IMR-90 (cell line): ENCODE measurements at regions not wholly inside any gene's neighbourhood (a gene's known extent, or its start where the extent isn't known, plus 50 kb on each side); places are given as distances from the start of the nearest gene placed in this dataset.
A peak's percentile ranks its signal among the peaks of the same experiment; 100 is the strongest.

Experiments
- ATAC-seq: fragments of 200-7000 bp; cut with Tn5 transposase; 2 replicates; pipeline ENCODE4 v1.9.1; 2020; ENCODE audit warnings: low read depth, mild to moderate bottlenecking, moderate library complexity
- BruUV-seq: library from RNA; stranded (reverse); fragments of 400-500 nt; replicated peaks from 2 replicates; lab custom pipeline; 2021; lab: Mats Ljungman, UMichigan
- CTCF ChIA-PET: fragments of 300-600 bp; formaldehyde crosslinking; extraction: SDS; loops from one replicate; lab custom pipeline; 2021; ENCODE audit warnings: antibody characterized with exemption; lab: Yijun Ruan, JAX
- POLR2A ChIA-PET: fragments of 300-600 bp; sonication (Branson Sonifier 250); formaldehyde crosslinking; loops from one replicate; lab custom pipeline; 2022; ENCODE audit warnings: antibody characterized with exemption; ENCODE audit not compliant: unreplicated experiment; lab: Charles Lee
- DNase-seq: peaks from one replicate; pipeline ENCODE4 v3.0.0; 2013
- H2AFZ ChIP-seq: replicated peaks from 2 replicates; pipeline ENCODE3; 2013; ENCODE audit warnings: low read length, mild to moderate bottlenecking; ENCODE audit not compliant: poor library complexity
- H2AK5ac ChIP-seq: 2 replicates; pipeline ENCODE4 v1.6.1; 2013; ENCODE audit warnings: low read depth, low read length, inconsistent platforms
- H2AK9ac ChIP-seq: replicated peaks from 2 replicates; pipeline ENCODE3; 2013; ENCODE audit warnings: mild to moderate bottlenecking, low read depth, low read length, moderate library complexity; ENCODE audit not compliant: poor library complexity
- H2BK120ac ChIP-seq: 2 replicates; pipeline ENCODE4 v1.6.1; 2013; ENCODE audit warnings: low read depth, low read length, inconsistent platforms
- H2BK15ac ChIP-seq: 3 replicates; pipeline ENCODE4 v1.6.1; 2013; ENCODE audit warnings: low read depth, low read length, inconsistent platforms
- H2BK20ac ChIP-seq: 2 replicates; pipeline ENCODE4 v1.6.1; 2013; ENCODE audit warnings: low read depth, mild to moderate bottlenecking, inconsistent platforms, low read length, moderate library complexity
- H2BK5ac ChIP-seq: 2 replicates; pipeline ENCODE4 v1.6.1; 2013; ENCODE audit warnings: mild to moderate bottlenecking, low read depth, low read length, inconsistent platforms; ENCODE audit not compliant: poor library complexity, severe bottlenecking
- H3K14ac ChIP-seq: replicated peaks from 2 replicates; pipeline ENCODE4 v1.6.1; 2013; ENCODE audit warnings: low read depth, low read length, inconsistent platforms
- H3K18ac ChIP-seq: 2 replicates; pipeline ENCODE4 v1.6.1; 2013; ENCODE audit warnings: low read depth, low read length, control low read depth
- H3K23ac ChIP-seq: 2 replicates; pipeline ENCODE4 v1.6.1; 2013; ENCODE audit warnings: low read depth, low read length, inconsistent platforms
- H3K27ac ChIP-seq: 2 replicates; pipeline ENCODE4 v1.5.1; 2013; ENCODE audit warnings: mild to moderate bottlenecking, control low read depth, low read length; ENCODE audit not compliant: insufficient read depth
- H3K27me3 ChIP-seq: 2 replicates; pipeline ENCODE4 v1.6.1; 2013; ENCODE audit warnings: low read length; ENCODE audit not compliant: control insufficient read depth, insufficient read depth
- H3K36me3 ChIP-seq: 2 replicates; pipeline ENCODE4 v1.6.1; 2013; ENCODE audit warnings: low read length, mixed read lengths; ENCODE audit not compliant: control insufficient read depth, insufficient read depth
- H3K4ac ChIP-seq: 2 replicates; pipeline ENCODE4 v1.6.1; 2013; ENCODE audit warnings: low read depth, low read length, inconsistent platforms
- H3K4me1 ChIP-seq: 2 replicates; pipeline ENCODE4 v1.6.1; 2013; ENCODE audit warnings: low read length, mixed read lengths; ENCODE audit not compliant: control insufficient read depth, insufficient read depth
- H3K4me2 ChIP-seq: 2 replicates; pipeline ENCODE4 v1.6.1; 2013; ENCODE audit warnings: low read depth, mild to moderate bottlenecking, control low read depth, low read length, moderate library complexity
- H3K4me3 ChIP-seq: 2 replicates; pipeline ENCODE4 v1.5.1; 2013; ENCODE audit warnings: low read depth, mild to moderate bottlenecking, control low read depth, low read length, moderate library complexity; ENCODE audit not compliant: insufficient read depth
- H3K56ac ChIP-seq: 2 replicates; pipeline ENCODE4 v1.6.1; 2013; ENCODE audit warnings: low read length, inconsistent platforms; ENCODE audit not compliant: insufficient read depth; ENCODE audit errors: extremely low read depth
- H3K79me1 ChIP-seq, 2 experiments: 2 replicates each; pipeline ENCODE4 v1.6.1; 2013; ENCODE audit warnings: low read length in 2 of 2, inconsistent platforms in 1 of 2, low read depth in 1 of 2
- H3K9ac ChIP-seq: 2 replicates; pipeline ENCODE4 v1.6.1; 2013; ENCODE audit warnings: low read depth, low read length, control low read depth
- H3K9me1 ChIP-seq: 2 replicates; pipeline ENCODE4 v1.6.1; 2013; ENCODE audit warnings: low read length, inconsistent platforms; ENCODE audit not compliant: insufficient read depth
- H3K9me3 ChIP-seq: 2 replicates; pipeline ENCODE4 v1.6.1; 2013; ENCODE audit warnings: low read length; ENCODE audit not compliant: control insufficient read depth, insufficient read depth
- H4K20me1 ChIP-seq: 2 replicates; pipeline ENCODE4 v1.6.1; 2013; ENCODE audit warnings: low read length, inconsistent platforms; ENCODE audit not compliant: insufficient read depth
- H4K5ac ChIP-seq: 2 replicates; pipeline ENCODE4 v1.6.1; 2013; ENCODE audit warnings: mild to moderate bottlenecking, low read depth, low read length, control low read depth
- H4K8ac ChIP-seq, 2 experiments: 2 replicates each; pipeline ENCODE4 v1.6.1; 2013; ENCODE audit warnings: low read depth in 2 of 2, low read length in 2 of 2, control low read depth in 1 of 2, inconsistent platforms in 1 of 2
- H4K91ac ChIP-seq: 2 replicates; pipeline ENCODE4 v1.6.1; 2013; ENCODE audit warnings: low read depth, low read length, inconsistent platforms; ENCODE audit not compliant: insufficient read depth
- BHLHE40 ChIP-seq: fragments of 150-350 bp; IDR thresholded peaks from 2 replicates; pipeline ENCODE4 v1.6.1; 2016; ENCODE audit warnings: mild to moderate bottlenecking, low read depth, low read length
- CEBPB ChIP-seq: IDR thresholded peaks from 2 replicates; pipeline ENCODE4 v1.6.1; 2012; ENCODE audit warnings: low read depth, low read length, improper control_type of control experiment
- CHD1 ChIP-seq: IDR thresholded peaks from 2 replicates; pipeline ENCODE4 v1.6.1; 2012; ENCODE audit warnings: low read depth, low read length, improper control_type of control experiment
- CTCF ChIP-seq: conservative IDR thresholded peaks from 2 replicates; pipeline ENCODE4 v1.5.1; 2012; ENCODE audit warnings: mild to moderate bottlenecking, low read depth, low read length, improper control_type of control experiment
- ELK1 ChIP-seq: fragments of 150-350 bp; IDR thresholded peaks from 2 replicates; pipeline ENCODE4 v1.6.1; 2016; ENCODE audit warnings: low read depth, mild to moderate bottlenecking, low read length, moderate library complexity, borderline replicate concordance
- FOS ChIP-seq: fragments of 150-350 bp; IDR thresholded peaks from 2 replicates; pipeline ENCODE4 v1.6.1; 2016; ENCODE audit warnings: low read depth, low read length
- MAFK ChIP-seq: IDR thresholded peaks from 2 replicates; pipeline ENCODE4 v1.6.1; 2012; ENCODE audit warnings: low read depth, low read length, improper control_type of control experiment
- MAZ ChIP-seq: IDR thresholded peaks from 2 replicates; pipeline ENCODE4 v1.6.1; 2012; ENCODE audit warnings: low read depth, mild to moderate bottlenecking, low read length, improper control_type of control experiment, moderate library complexity, borderline replicate concordance
- MXI1 ChIP-seq: IDR thresholded peaks from 2 replicates; pipeline ENCODE4 v1.6.1; 2012; ENCODE audit warnings: low read depth, mild to moderate bottlenecking, low read length, moderate library complexity, borderline replicate concordance
- NFE2L2 ChIP-seq: fragments of 150-350 bp; IDR thresholded peaks from 2 replicates; pipeline ENCODE4 v1.6.1; 2016; ENCODE audit warnings: low read depth, mild to moderate bottlenecking, low read length
- POLR2A ChIP-seq: IDR thresholded peaks from 2 replicates; pipeline ENCODE4 v1.6.1; 2012; ENCODE audit warnings: mild to moderate bottlenecking, low read depth, low read length
- RAD21 ChIP-seq: IDR thresholded peaks from 2 replicates; pipeline ENCODE4 v1.6.1; 2012; ENCODE audit warnings: low read length, improper control_type of control experiment
- RCOR1 ChIP-seq: IDR thresholded peaks from 2 replicates; pipeline ENCODE4 v1.6.1; 2012; ENCODE audit warnings: mild to moderate bottlenecking, low read length, improper control_type of control experiment; ENCODE audit not compliant: insufficient replicate concordance
- RFX5 ChIP-seq: IDR thresholded peaks from 2 replicates; pipeline ENCODE4 v1.8.0; 2012; ENCODE audit warnings: low read depth, mild to moderate bottlenecking, low read length, moderate library complexity
- USF2 ChIP-seq: fragments of 150-350 bp; IDR thresholded peaks from 2 replicates; pipeline ENCODE4 v1.6.1; 2017; ENCODE audit warnings: mild to moderate bottlenecking, antibody characterized with exemption, low read length, low read depth
- WGBS, 2 experiments: methylation state at CpG; one replicate each; pipeline versions ENCODE4 v1.1.5 to v1.1.7; 2013; ENCODE audit warnings: missing lambda C conversion rate in 2 of 2; ENCODE audit not compliant: insufficient read length in 1 of 2; ENCODE audit errors: extremely low coverage in 2 of 2; 5-methylcytosine and 5-hydroxymethylcytosine counted together
- dilution Hi-C: fragments of 300-500 bp; cut with HindIII; formaldehyde crosslinking; loops from one replicate; pipeline ENCODE4 v1.14.3; 2018; ENCODE audit warnings: low sequenced_read_pairs; ENCODE audit not compliant: unreplicated experiment
- in situ Hi-C: fragments of 300-500 bp; cut with MboI; formaldehyde crosslinking; loops from 3 replicates; pipeline ENCODE4 v1.14.3; 2019; ENCODE audit warnings: low sequenced_read_pairs, inconsistent platforms, mixed read lengths
- intact Hi-C: fragments of 100-400 bp; cut with micrococcal nuclease; formaldehyde crosslinking; loops from 2 replicates; pipeline ENCODE4 v1.10.0; 2022

GRCh38 chr6:105985098-105985815 lies 100.9 kb upstream of the PRDM1 start:
- POLR2A ChIA-PET, result no interaction called here
- in situ Hi-C loops, result loop anchor here (10.0 kb wide), 1 partner anchor 250 kb away; no protein-coding TSS in a partner anchor
- dilution Hi-C loops, result no loop called here
- TF ChIP-seq RAD21 (no peak), CTCF (no peak), RCOR1 (no peak), MAZ (no peak), CEBPB (no peak), MAFK (no peak), FOS (no peak), BHLHE40 (no peak), RFX5 (no peak), USF2 (no peak), NFE2L2 (no peak), POLR2A (no peak), ELK1 (no peak), MXI1 (no peak), CHD1 (no peak)

More at GRCh38 chr6:105985098-105985815, 100.9 kb upstream of the PRDM1 start:
- no CpG with 5 or more reads among the region's 5 CpGs for WGBS, 2 experiments
- Histone ChIP-seq H4K20me1 (no peaks in the 10 kb centered on the region), H2BK5ac (no peak overlapping the region), H3K56ac (no peak overlapping the region), H2BK120ac (peak overlapping the region; percentile 58; the same call in 1 of the 2 replicates), H3K4ac (peak overlapping the region; percentile 48; the same call in 1 of the 2 replicates), H3K27me3 (no peaks in the 10 kb centered on the region), H3K9ac (no peak overlapping the region), H2BK15ac (peak overlapping the region; percentile 3; the same call in 1 of the 3 replicates), H3K18ac (no peak overlapping the region), H3K27ac (no peak overlapping the region), H3K4me1 (peaks cover 4% of the 10 kb centered on the region; the same call in 1 of the 2 replicates), H3K23ac (peak overlapping the region; percentile 92; the same call in 1 of the 2 replicates), H3K36me3 (no peaks in the 10 kb centered on the region), H2AFZ (peak overlapping the region; percentile 90), H3K14ac (0 out of 2 replicates have a peak overlapping the region, but pooled peaks have one; percentile 68), H4K8ac (peak overlapping the region; percentile 69 to 82; a peak in 2 of 4 replicates), H3K9me1 (peaks cover 7% of the 10 kb centered on the region), H2AK5ac (no peak overlapping the region), H3K79me1 (no peaks in the 10 kb centered on the region), H4K91ac (peak overlapping the region; percentile 65; the same call in 1 of the 2 replicates), H4K5ac (no peak overlapping the region), H3K4me2 (no peak overlapping the region), H3K9me3 (peaks cover 2% of the 10 kb centered on the region; the same call in 1 of the 2 replicates), H2BK20ac (no peak overlapping the region), H2AK9ac (no peak overlapping the region), H3K4me3 (no peak overlapping the region)
- intact Hi-C loops, result no loop called here
- no TSS peak for BruUV-seq
- no peak for ATAC-seq
- CTCF ChIA-PET, result no interaction called here
- DNase-seq, result no peak
